NCI-H2196 (cell line): ENCODE measurements at regions not wholly inside any gene's neighbourhood (a gene's known extent, or its start where the extent isn't known, plus 50 kb on each side); places are given as distances from the start of the nearest gene placed in this dataset.
"Not testable (repeated sequence)": the region's sequence is repeated elsewhere in the genome, so short reads cannot be mapped to it uniquely, and the experiment has no call there.

ENCODE experiments used
- DNase-seq: peaks from one replicate; lab custom pipeline; 2025; ENCODE audit not compliant: unreplicated experiment; lab: John Stamatoyannopoulos, UW

- DNase-seq = not testable (repeated sequence)
Measured at GRCh38 chr6:170087421-170087780, 203.5 kb downstream of the DLL1 start.

DNA sequence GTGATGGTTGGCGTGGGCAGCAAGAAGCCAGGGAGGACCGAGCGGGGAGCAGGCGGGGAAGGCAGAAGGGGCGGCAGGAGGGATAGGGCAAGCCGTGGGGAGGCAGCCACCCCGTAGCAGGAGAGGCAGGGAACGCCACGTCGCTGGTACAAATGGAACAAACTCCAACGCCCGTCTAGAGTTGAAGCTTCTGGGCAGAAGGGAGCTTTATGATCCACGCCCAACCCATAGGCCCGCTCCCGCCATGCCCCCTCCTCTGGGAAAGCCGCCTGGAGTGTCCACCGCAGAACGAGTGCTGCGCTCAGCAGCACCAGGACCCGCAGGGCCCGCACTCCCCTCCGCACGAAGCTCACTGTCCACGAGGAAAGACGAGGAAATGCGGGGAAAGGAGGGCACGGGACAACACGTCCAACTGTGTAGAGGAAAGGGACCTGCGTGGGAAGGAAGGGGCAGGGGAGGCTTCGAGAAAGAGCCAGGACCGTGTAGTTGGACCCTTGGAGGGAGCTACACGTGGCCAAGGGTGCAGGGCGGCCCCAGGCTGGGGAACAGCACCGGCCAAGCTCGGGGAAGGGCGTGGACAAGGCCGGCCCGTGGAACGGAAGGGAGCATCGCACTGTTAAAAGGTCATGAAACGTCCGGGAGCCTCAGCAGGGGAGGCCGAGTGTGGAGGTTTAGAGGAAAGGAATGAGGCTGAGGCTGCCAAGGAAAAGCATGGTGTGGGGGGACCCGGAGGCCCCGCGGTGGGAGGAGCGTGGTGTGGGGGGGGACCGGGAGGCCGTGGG is 204.0 kb downstream of the DLL1 start:
- no peak for DNase-seq

DNA sequence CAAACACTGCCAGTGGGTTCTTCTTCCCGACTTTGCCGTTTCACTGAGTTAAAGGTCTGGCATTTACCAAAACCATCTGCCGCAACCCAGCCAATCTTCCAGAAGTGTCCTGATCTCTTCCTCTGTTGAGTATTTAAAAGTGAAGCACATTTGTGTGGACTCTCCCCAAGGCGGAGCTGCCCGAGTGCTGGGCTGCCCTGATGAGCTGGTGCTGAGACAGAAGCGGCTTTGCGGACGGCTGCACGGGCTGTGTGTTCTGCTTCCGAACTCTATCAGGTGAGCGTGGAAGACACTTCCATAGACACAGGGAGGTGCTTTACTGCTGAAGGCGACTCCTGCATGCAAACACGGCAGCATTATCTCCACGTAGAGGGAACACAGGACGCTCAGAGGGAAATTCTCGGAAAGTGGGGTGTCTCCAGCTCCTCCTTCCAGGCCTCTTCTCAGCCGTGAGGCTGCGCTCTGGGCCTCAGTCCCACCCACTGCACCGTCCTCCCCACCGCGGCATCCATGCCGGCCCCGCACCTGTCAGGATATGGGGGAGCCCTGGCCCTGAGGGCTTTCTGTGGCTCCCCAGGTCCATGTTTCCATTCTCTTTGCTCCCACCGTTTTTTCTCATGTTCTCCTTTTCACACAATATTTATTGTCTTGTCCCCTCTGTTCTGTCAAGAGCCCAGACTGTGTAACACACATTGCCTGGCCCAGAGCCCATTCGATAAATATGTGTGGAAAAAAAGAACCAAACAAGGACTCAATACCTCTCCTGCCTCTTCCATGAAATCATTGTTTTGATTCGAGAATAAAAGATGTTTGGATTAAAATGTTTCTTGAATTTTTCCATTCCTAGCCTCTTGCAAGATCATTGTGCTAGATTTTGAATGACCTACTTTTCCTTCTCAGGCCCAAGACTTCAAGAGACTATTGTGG is 205.1 kb downstream of the DLL1 start:
- no peak for DNase-seq

- no peak for DNase-seq
Measured at GRCh38 chr6:170084166-170084730, 206.6 kb downstream of the DLL1 start.

GRCh38 chr6:170083236-170084051 is 207.4 kb downstream of the DLL1 start:
- no peak for DNase-seq

DNA sequence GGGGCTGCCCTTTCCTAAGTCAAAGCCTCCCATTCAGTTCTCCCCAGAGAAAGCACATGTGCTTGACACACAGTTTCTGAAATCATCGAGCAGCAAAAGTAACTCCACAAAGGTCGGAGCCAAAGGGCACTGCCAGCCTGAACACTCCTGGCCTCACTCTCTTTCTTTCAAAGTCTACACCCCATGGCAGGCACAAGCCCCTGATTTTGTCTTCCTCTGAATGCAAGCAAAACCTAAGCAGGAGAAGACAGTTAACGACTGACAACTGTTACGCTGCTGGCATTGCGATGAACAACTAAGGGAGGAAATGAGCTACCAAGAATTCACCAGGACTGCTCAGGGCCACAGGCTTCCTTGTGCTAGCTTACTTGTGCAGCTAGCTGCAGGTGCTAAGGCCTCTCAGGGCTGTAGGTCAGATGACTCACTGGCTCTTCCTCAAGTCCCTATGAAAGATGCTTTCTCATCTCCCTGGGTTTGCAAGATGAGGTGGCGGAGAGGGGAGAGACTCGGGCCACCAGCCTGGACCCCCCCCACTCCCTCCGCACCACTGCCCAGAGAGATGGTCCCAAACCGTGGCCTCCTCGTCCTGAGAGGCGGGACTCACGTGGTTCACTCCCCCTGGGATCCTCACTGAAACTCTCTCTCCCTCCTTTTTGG is 208.2 kb downstream of the DLL1 start:
- no peak for DNase-seq

DNA sequence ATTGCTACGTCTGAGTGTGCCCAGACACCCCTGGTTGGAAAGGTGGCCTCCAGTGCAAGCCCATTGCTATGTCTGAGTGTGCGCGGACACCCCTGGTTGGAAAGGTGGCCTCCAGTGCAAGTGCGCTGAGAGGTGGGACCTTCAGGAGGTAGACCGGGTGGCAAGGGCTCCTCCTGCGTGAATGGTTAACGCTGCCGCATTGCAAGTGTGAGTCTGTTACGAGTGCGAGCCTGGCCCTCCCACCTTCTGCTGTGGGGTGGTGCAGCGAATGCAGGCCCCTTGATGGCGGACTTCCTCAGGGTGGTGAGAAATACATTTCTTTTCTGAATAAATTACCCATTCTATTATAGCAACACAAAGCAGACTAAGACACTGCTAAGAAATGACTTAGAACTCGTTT is 208.8 kb downstream of the DLL1 start:
- DNase-seq = no peak

GRCh38 chr6:170081556-170081955 is 209.3 kb downstream of the DLL1 start:
- DNase-seq = no peak

- DNase-seq = peak; percentile 13
Measured at GRCh38 chr6:170080828-170081371, 210.0 kb downstream of the DLL1 start.

DNA sequence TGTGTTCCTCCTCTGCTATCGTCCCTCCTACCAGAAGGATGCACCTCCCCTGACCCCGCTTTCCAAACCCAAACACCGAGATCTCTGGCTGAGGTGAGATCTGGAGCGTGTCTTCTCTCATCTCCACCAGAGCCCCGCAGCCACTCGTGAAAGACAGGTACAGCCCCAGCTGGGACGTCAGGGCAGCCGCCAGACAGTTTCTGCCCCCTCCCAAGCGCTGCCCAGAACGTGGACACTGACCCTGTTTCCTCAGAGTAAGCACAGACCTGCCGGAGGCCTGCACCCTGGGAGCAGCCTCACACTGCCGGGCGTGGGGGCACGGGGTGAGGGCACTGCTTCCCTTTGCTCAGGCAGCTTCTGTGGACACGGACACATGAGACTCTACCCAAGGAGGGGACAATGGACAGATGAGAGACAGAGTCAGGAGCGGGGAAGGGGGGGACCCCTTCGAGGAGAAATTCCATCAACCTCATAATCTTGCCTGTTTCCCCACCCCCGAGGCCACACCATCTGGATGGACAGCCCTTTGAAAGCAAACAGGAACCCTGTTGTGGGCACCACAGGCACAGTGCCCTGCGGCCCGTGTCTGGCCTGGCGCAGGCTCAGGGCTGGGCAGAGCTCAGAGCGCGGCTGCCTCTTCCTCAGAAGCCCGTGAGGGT is 210.6 kb downstream of the DLL1 start:
- no peak for DNase-seq

- DNase-seq = no peak
Measured at GRCh38 chr6:170076466-170077165, 214.3 kb downstream of the DLL1 start.

DNA sequence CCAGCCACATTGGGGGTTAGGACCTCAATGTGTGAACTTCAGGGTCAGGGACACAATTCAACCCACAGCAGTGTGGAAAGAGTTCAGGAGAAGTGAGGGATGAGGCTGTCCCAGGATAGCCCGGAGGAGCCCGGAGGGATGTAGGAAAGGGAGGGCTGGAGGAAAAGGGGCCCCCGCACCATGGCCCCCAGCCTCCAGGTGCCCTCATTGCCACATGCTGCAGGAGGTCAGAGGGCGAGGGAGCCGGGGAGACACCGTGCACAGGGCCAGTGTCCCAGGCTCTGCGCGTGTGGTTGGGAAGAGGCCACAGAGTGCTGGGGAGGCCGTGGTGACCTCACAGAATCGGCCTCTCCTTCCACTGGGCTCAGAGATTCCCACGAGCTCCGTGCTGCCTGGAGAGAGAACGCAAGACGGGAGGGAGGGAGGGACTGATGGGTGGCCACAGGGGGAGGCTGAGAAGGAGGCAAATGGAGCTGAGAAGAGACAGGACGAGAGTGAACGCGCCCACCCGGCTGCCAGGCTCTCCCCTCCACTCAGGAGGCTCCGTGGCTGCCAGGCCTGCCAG is 215.1 kb downstream of the DLL1 start:
- no peak for DNase-seq

DNA sequence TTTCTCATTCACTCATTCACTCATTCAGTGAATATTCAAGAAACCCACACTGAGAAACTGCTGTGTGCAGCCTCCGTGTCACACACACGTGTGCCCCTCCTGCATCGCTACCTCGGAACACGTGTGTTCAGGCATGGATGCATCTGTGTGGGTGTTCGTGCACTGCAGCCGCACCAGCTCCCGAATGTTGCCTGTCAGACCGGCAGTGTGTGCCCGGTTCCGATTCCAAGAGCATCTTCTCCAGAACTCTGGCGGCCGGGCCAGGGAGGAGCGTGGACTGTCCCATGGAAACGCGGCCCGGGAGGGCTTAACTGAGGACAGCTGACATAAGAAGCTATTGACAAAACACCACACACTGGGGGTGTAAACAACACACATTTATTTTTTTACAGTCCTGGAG is 216.0 kb downstream of the DLL1 start:
- no peak for DNase-seq

GRCh38 chr6:170074435-170074834 is 216.4 kb downstream of the DLL1 start:
- no peak for DNase-seq

DNA sequence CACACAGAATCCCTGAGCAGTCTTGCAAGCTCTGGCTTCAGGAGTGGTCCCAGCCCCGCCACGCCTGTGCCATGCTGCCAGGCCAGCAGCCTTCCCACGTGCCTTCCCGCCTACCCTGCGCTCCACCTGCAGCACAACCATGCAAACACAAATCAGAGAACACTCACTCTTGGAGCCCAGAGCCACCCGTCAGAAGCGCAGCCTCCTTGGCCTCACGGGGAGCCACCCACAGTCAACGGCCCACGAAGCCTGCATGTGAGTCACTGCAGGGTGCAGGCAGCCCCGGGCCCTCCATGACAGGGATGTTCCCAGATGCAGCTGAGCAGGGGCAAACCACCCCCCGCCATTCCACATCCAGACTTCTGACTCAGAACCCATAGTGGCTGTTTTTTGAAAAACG is 217.0 kb downstream of the DLL1 start:
- DNase-seq = no peak

DNA sequence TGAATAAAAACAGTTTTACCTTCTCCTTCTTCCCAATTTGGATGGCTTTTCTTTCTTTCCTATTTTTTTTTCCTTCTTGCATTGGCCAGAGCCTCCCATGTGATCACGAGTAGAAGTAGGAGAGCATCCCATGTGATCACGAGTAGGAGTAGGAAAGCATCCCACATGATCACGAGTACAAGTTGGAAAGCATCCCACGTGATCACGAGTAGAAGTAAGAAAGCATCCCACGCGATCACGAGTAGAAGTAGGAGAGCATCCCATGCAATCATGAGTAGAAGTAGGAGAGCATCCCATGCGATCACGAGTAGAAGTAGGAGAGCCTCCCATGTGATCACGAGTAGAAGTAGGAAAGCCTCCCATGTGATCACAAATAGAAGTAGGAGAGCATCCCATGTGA is 218.6 kb downstream of the DLL1 start:
- no peak for DNase-seq

DNA sequence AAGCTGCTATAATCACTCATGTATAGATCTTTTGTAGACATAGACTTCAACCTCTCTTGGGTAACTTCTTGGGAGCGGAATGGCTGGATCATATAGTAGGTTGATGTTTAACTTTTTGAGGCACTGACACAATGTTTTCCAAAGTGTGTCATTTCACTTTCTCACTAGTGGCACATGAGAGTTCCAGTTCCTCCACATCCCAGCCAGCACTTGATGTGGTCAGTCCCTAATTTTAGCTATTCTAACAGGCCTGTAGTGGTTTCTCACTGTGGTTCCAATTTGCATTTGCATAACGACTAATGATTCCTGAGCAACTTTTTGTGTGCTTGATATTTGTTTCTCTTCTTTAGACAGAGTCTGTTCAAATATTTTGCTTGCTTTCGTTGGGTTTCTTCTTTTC is 221.3 kb downstream of the DLL1 start:
- DNase-seq = no peak

- DNase-seq = no peak
Measured at GRCh38 chr6:170068496-170068895, 222.4 kb downstream of the DLL1 start.

GRCh38 chr6:170067923-170068360 is 222.9 kb downstream of the DLL1 start:
- no peak for DNase-seq
